IMR-90 (cell line): ENCODE measurements at regions not wholly inside any gene's neighbourhood (a gene's known extent, or its start where the extent isn't known, plus 50 kb on each side); places are given as distances from the start of the nearest gene placed in this dataset.

Experiments
- ATAC-seq: fragments of 200-7000 bp; cut with Tn5 transposase; 2 replicates; pipeline ENCODE4 v1.9.1; 2020; ENCODE audit warnings: low read depth, mild to moderate bottlenecking, moderate library complexity
- BruUV-seq: library from RNA; stranded (reverse); fragments of 400-500 nt; replicated peaks from 2 replicates; lab custom pipeline; 2021; lab: Mats Ljungman, UMichigan
- CTCF ChIA-PET: fragments of 300-600 bp; formaldehyde crosslinking; extraction: SDS; loops from one replicate; lab custom pipeline; 2021; ENCODE audit warnings: antibody characterized with exemption; lab: Yijun Ruan, JAX
- POLR2A ChIA-PET: fragments of 300-600 bp; sonication (Branson Sonifier 250); formaldehyde crosslinking; loops from one replicate; lab custom pipeline; 2022; ENCODE audit warnings: antibody characterized with exemption; ENCODE audit not compliant: unreplicated experiment; lab: Charles Lee
- DNase-seq: peaks from one replicate; pipeline ENCODE4 v3.0.0; 2013
- H2AFZ ChIP-seq: replicated peaks from 2 replicates; pipeline ENCODE3; 2013; ENCODE audit warnings: low read length, mild to moderate bottlenecking; ENCODE audit not compliant: poor library complexity
- H2AK5ac ChIP-seq: 2 replicates; pipeline ENCODE4 v1.6.1; 2013; ENCODE audit warnings: low read depth, low read length, inconsistent platforms
- H2AK9ac ChIP-seq: replicated peaks from 2 replicates; pipeline ENCODE3; 2013; ENCODE audit warnings: mild to moderate bottlenecking, low read depth, low read length, moderate library complexity; ENCODE audit not compliant: poor library complexity
- H2BK120ac ChIP-seq: 2 replicates; pipeline ENCODE4 v1.6.1; 2013; ENCODE audit warnings: low read depth, low read length, inconsistent platforms
- H2BK15ac ChIP-seq: 3 replicates; pipeline ENCODE4 v1.6.1; 2013; ENCODE audit warnings: low read depth, low read length, inconsistent platforms
- H2BK20ac ChIP-seq: 2 replicates; pipeline ENCODE4 v1.6.1; 2013; ENCODE audit warnings: low read depth, mild to moderate bottlenecking, inconsistent platforms, low read length, moderate library complexity
- H2BK5ac ChIP-seq: 2 replicates; pipeline ENCODE4 v1.6.1; 2013; ENCODE audit warnings: mild to moderate bottlenecking, low read depth, low read length, inconsistent platforms; ENCODE audit not compliant: poor library complexity, severe bottlenecking
- H3K14ac ChIP-seq: replicated peaks from 2 replicates; pipeline ENCODE4 v1.6.1; 2013; ENCODE audit warnings: low read depth, low read length, inconsistent platforms
- H3K18ac ChIP-seq: 2 replicates; pipeline ENCODE4 v1.6.1; 2013; ENCODE audit warnings: low read depth, low read length, control low read depth
- H3K23ac ChIP-seq: 2 replicates; pipeline ENCODE4 v1.6.1; 2013; ENCODE audit warnings: low read depth, low read length, inconsistent platforms
- H3K27ac ChIP-seq: 2 replicates; pipeline ENCODE4 v1.5.1; 2013; ENCODE audit warnings: mild to moderate bottlenecking, control low read depth, low read length; ENCODE audit not compliant: insufficient read depth
- H3K27me3 ChIP-seq: 2 replicates; pipeline ENCODE4 v1.6.1; 2013; ENCODE audit warnings: low read length; ENCODE audit not compliant: control insufficient read depth, insufficient read depth
- H3K36me3 ChIP-seq: 2 replicates; pipeline ENCODE4 v1.6.1; 2013; ENCODE audit warnings: low read length, mixed read lengths; ENCODE audit not compliant: control insufficient read depth, insufficient read depth
- H3K4ac ChIP-seq: 2 replicates; pipeline ENCODE4 v1.6.1; 2013; ENCODE audit warnings: low read depth, low read length, inconsistent platforms
- H3K4me1 ChIP-seq: 2 replicates; pipeline ENCODE4 v1.6.1; 2013; ENCODE audit warnings: low read length, mixed read lengths; ENCODE audit not compliant: control insufficient read depth, insufficient read depth
- H3K4me2 ChIP-seq: 2 replicates; pipeline ENCODE4 v1.6.1; 2013; ENCODE audit warnings: low read depth, mild to moderate bottlenecking, control low read depth, low read length, moderate library complexity
- H3K4me3 ChIP-seq: 2 replicates; pipeline ENCODE4 v1.5.1; 2013; ENCODE audit warnings: low read depth, mild to moderate bottlenecking, control low read depth, low read length, moderate library complexity; ENCODE audit not compliant: insufficient read depth
- H3K56ac ChIP-seq: 2 replicates; pipeline ENCODE4 v1.6.1; 2013; ENCODE audit warnings: low read length, inconsistent platforms; ENCODE audit not compliant: insufficient read depth; ENCODE audit errors: extremely low read depth
- H3K79me1 ChIP-seq, 2 experiments: 2 replicates each; pipeline ENCODE4 v1.6.1; 2013; ENCODE audit warnings: low read length in 2 of 2, inconsistent platforms in 1 of 2, low read depth in 1 of 2
- H3K9ac ChIP-seq: 2 replicates; pipeline ENCODE4 v1.6.1; 2013; ENCODE audit warnings: low read depth, low read length, control low read depth
- H3K9me1 ChIP-seq: 2 replicates; pipeline ENCODE4 v1.6.1; 2013; ENCODE audit warnings: low read length, inconsistent platforms; ENCODE audit not compliant: insufficient read depth
- H3K9me3 ChIP-seq: 2 replicates; pipeline ENCODE4 v1.6.1; 2013; ENCODE audit warnings: low read length; ENCODE audit not compliant: control insufficient read depth, insufficient read depth
- H4K20me1 ChIP-seq: 2 replicates; pipeline ENCODE4 v1.6.1; 2013; ENCODE audit warnings: low read length, inconsistent platforms; ENCODE audit not compliant: insufficient read depth
- H4K5ac ChIP-seq: 2 replicates; pipeline ENCODE4 v1.6.1; 2013; ENCODE audit warnings: mild to moderate bottlenecking, low read depth, low read length, control low read depth
- H4K8ac ChIP-seq, 2 experiments: 2 replicates each; pipeline ENCODE4 v1.6.1; 2013; ENCODE audit warnings: low read depth in 2 of 2, low read length in 2 of 2, control low read depth in 1 of 2, inconsistent platforms in 1 of 2
- H4K91ac ChIP-seq: 2 replicates; pipeline ENCODE4 v1.6.1; 2013; ENCODE audit warnings: low read depth, low read length, inconsistent platforms; ENCODE audit not compliant: insufficient read depth
- BHLHE40 ChIP-seq: fragments of 150-350 bp; IDR thresholded peaks from 2 replicates; pipeline ENCODE4 v1.6.1; 2016; ENCODE audit warnings: mild to moderate bottlenecking, low read depth, low read length
- CEBPB ChIP-seq: IDR thresholded peaks from 2 replicates; pipeline ENCODE4 v1.6.1; 2012; ENCODE audit warnings: low read depth, low read length, improper control_type of control experiment
- CHD1 ChIP-seq: IDR thresholded peaks from 2 replicates; pipeline ENCODE4 v1.6.1; 2012; ENCODE audit warnings: low read depth, low read length, improper control_type of control experiment
- FOS ChIP-seq: fragments of 150-350 bp; IDR thresholded peaks from 2 replicates; pipeline ENCODE4 v1.6.1; 2016; ENCODE audit warnings: low read depth, low read length
- MAFK ChIP-seq: IDR thresholded peaks from 2 replicates; pipeline ENCODE4 v1.6.1; 2012; ENCODE audit warnings: low read depth, low read length, improper control_type of control experiment
- MAZ ChIP-seq: IDR thresholded peaks from 2 replicates; pipeline ENCODE4 v1.6.1; 2012; ENCODE audit warnings: low read depth, mild to moderate bottlenecking, low read length, improper control_type of control experiment, moderate library complexity, borderline replicate concordance
- MXI1 ChIP-seq: IDR thresholded peaks from 2 replicates; pipeline ENCODE4 v1.6.1; 2012; ENCODE audit warnings: low read depth, mild to moderate bottlenecking, low read length, moderate library complexity, borderline replicate concordance
- NFE2L2 ChIP-seq: fragments of 150-350 bp; IDR thresholded peaks from 2 replicates; pipeline ENCODE4 v1.6.1; 2016; ENCODE audit warnings: low read depth, mild to moderate bottlenecking, low read length
- POLR2A ChIP-seq: IDR thresholded peaks from 2 replicates; pipeline ENCODE4 v1.6.1; 2012; ENCODE audit warnings: mild to moderate bottlenecking, low read depth, low read length
- RAD21 ChIP-seq: IDR thresholded peaks from 2 replicates; pipeline ENCODE4 v1.6.1; 2012; ENCODE audit warnings: low read length, improper control_type of control experiment
- RCOR1 ChIP-seq: IDR thresholded peaks from 2 replicates; pipeline ENCODE4 v1.6.1; 2012; ENCODE audit warnings: mild to moderate bottlenecking, low read length, improper control_type of control experiment; ENCODE audit not compliant: insufficient replicate concordance
- RFX5 ChIP-seq: IDR thresholded peaks from 2 replicates; pipeline ENCODE4 v1.8.0; 2012; ENCODE audit warnings: low read depth, mild to moderate bottlenecking, low read length, moderate library complexity
- SMC3 ChIP-seq: fragments of 150-350 bp; IDR thresholded peaks from 2 replicates; pipeline ENCODE4 v1.6.1; 2016; ENCODE audit warnings: low read depth, mild to moderate bottlenecking, antibody characterized with exemption, low read length, moderate library complexity
- WGBS, 2 experiments: methylation state at CpG; one replicate each; pipeline versions ENCODE4 v1.1.5 to v1.1.7; 2013; ENCODE audit warnings: missing lambda C conversion rate in 2 of 2; ENCODE audit not compliant: insufficient read length in 1 of 2; ENCODE audit errors: extremely low coverage in 2 of 2; 5-methylcytosine and 5-hydroxymethylcytosine counted together
- dilution Hi-C: fragments of 300-500 bp; cut with HindIII; formaldehyde crosslinking; loops from one replicate; pipeline ENCODE4 v1.14.3; 2018; ENCODE audit warnings: low sequenced_read_pairs; ENCODE audit not compliant: unreplicated experiment
- in situ Hi-C: fragments of 300-500 bp; cut with MboI; formaldehyde crosslinking; loops from 3 replicates; pipeline ENCODE4 v1.14.3; 2019; ENCODE audit warnings: low sequenced_read_pairs, inconsistent platforms, mixed read lengths
- intact Hi-C: fragments of 100-400 bp; cut with micrococcal nuclease; formaldehyde crosslinking; loops from 2 replicates; pipeline ENCODE4 v1.10.0; 2022
- TF ChIP-seq, protein P1 (sequence below): fragments of 150-350 bp; IDR thresholded peaks from 2 replicates; pipeline ENCODE4 v1.6.1; 2016; ENCODE audit warnings: low read depth, mild to moderate bottlenecking, low read length, moderate library complexity, borderline replicate concordance
- TF ChIP-seq, protein P2 (sequence below): fragments of 150-350 bp; IDR thresholded peaks from 2 replicates; pipeline ENCODE4 v1.6.1; 2017; ENCODE audit warnings: mild to moderate bottlenecking, antibody characterized with exemption, low read length, low read depth
- TF ChIP-seq, protein P3 (sequence below): conservative IDR thresholded peaks from 2 replicates; pipeline ENCODE4 v1.5.1; 2012; ENCODE audit warnings: mild to moderate bottlenecking, low read depth, low read length, improper control_type of control experiment

GRCh38 chr19:29293736-29294342 is 80.9 kb upstream of the UQCRFS1 start:
- H3K4me2 ChIP-seq = no peak overlapping the region
- intact Hi-C loops (no loop called here), in situ Hi-C loops (no loop called here), dilution Hi-C loops (no loop called here)
- ChIA-PET CTCF (no interaction called here), POLR2A (no interaction called here)
- no peak overlapping the region for H4K5ac ChIP-seq
- H3K79me1 ChIP-seq = no peaks in the 10 kb centered on the region
- BruUV-seq = no TSS peak
- DNase-seq = no peak
- no peak overlapping the region for H4K91ac ChIP-seq
- no peaks in the 10 kb centered on the region for H3K27me3 ChIP-seq
- H3K4me1 ChIP-seq = no peaks in the 10 kb centered on the region
- H3K23ac ChIP-seq = no peak overlapping the region
- no peak overlapping the region for H3K14ac ChIP-seq
- 38% methylated on average over 1 of the region's 7 CpGs; no CpG with 5 or more reads in 1 of the 2 experiments for WGBS, 2 experiments
- H3K9ac ChIP-seq = no peak overlapping the region
- H2BK120ac ChIP-seq = no peak overlapping the region
- H3K9me1 ChIP-seq = no peaks in the 10 kb centered on the region
- no peak for TF ChIP-seq MXI1
- no peak for TF ChIP-seq RCOR1
- no peak for TF ChIP-seq CEBPB
- TF ChIP-seq CHD1 = no peak
- TF ChIP-seq RAD21 = no peak
- TF ChIP-seq, protein P1, sequence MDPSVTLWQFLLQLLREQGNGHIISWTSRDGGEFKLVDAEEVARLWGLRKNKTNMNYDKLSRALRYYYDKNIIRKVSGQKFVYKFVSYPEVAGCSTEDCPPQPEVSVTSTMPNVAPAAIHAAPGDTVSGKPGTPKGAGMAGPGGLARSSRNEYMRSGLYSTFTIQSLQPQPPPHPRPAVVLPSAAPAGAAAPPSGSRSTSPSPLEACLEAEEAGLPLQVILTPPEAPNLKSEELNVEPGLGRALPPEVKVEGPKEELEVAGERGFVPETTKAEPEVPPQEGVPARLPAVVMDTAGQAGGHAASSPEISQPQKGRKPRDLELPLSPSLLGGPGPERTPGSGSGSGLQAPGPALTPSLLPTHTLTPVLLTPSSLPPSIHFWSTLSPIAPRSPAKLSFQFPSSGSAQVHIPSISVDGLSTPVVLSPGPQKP = no peak
- TF ChIP-seq RFX5 = no peak
- no peak for TF ChIP-seq SMC3
- TF ChIP-seq MAFK = no peak
- no peak for TF ChIP-seq FOS
- no peak for TF ChIP-seq POLR2A
- TF ChIP-seq BHLHE40 = no peak
- TF ChIP-seq, protein P2, sequence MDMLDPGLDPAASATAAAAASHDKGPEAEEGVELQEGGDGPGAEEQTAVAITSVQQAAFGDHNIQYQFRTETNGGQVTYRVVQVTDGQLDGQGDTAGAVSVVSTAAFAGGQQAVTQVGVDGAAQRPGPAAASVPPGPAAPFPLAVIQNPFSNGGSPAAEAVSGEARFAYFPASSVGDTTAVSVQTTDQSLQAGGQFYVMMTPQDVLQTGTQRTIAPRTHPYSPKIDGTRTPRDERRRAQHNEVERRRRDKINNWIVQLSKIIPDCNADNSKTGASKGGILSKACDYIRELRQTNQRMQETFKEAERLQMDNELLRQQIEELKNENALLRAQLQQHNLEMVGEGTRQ = no peak
- TF ChIP-seq, protein P3, sequence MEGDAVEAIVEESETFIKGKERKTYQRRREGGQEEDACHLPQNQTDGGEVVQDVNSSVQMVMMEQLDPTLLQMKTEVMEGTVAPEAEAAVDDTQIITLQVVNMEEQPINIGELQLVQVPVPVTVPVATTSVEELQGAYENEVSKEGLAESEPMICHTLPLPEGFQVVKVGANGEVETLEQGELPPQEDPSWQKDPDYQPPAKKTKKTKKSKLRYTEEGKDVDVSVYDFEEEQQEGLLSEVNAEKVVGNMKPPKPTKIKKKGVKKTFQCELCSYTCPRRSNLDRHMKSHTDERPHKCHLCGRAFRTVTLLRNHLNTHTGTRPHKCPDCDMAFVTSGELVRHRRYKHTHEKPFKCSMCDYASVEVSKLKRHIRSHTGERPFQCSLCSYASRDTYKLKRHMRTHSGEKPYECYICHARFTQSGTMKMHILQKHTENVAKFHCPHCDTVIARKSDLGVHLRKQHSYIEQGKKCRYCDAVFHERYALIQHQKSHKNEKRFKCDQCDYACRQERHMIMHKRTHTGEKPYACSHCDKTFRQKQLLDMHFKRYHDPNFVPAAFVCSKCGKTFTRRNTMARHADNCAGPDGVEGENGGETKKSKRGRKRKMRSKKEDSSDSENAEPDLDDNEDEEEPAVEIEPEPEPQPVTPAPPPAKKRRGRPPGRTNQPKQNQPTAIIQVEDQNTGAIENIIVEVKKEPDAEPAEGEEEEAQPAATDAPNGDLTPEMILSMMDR = no peak
- no peak for TF ChIP-seq MAZ
- no peak for TF ChIP-seq NFE2L2
- no peak overlapping the region for H2AK9ac ChIP-seq
- H2AFZ ChIP-seq = no peak overlapping the region
- H4K20me1 ChIP-seq = no peaks in the 10 kb centered on the region
- no peak overlapping the region; the same call in 1 of the 2 replicates for H3K27ac ChIP-seq
- no peak overlapping the region for H2BK20ac ChIP-seq
- no peak overlapping the region for H3K4ac ChIP-seq
- H4K8ac ChIP-seq = no peak overlapping the region
- H3K18ac ChIP-seq = no peak overlapping the region
- H3K9me3 ChIP-seq = peaks cover 5% of the 10 kb centered on the region; the same call in 1 of the 2 replicates
- ATAC-seq = no peak
- H2AK5ac ChIP-seq = no peak overlapping the region
- no peak overlapping the region for H3K56ac ChIP-seq
- H3K4me3 ChIP-seq = no peak overlapping the region
- H2BK15ac ChIP-seq = no peak overlapping the region
- no peaks in the 10 kb centered on the region for H3K36me3 ChIP-seq
- no peak overlapping the region for H2BK5ac ChIP-seq
